ENCODE measurements at regions not wholly inside any gene's neighbourhood (a gene's known extent, or its start where the extent isn't known, plus 50 kb on each side); places are given as distances from the start of the nearest gene placed in this dataset.

DNA sequence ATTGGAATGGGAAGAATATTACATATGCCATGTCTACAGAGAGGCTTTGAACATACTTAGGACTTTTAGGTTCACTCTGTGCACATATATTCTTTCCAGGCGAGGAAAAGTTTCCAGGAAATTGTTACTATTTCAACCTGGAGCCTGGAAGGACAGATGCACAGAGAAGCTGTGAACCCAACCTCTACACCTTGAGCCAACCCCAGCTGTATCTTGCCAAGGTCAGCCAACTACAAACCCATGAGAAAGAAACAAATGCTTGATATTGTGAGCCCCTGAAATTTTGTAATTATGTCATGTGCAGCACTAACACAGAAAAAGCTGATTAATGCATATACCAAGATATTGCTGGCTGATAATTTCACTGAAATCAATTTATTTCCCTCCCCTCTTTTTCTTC, 404.9 kb downstream of the GLRX3 start:
- DNase-seq = no peak

DNA sequence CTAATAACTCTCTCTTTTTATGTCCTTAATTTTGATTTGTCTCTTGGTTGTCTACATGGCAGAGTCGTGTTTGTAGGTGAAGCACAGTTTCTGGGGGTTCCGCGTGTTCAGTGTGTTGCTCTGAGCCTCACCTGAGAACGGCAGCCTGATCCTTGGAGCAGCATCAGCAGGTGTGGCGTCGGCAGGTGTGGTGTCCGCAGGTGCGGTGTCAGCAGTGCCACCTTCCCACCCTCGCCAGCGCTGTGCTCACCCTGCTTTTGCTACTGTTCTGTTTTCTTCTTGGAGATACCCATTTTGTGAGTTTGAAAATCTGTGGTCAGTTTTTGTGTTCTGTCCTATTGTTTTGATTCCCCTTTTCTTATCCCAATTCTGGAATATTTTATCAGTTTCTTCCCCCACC, 406.6 kb downstream of the GLRX3 start:
- DNase-seq = no peak

GRCh38 chr10:130543794-130544193, 407.6 kb downstream of the GLRX3 start:
- DNase-seq = no peak

GRCh38 chr10:130545122-130545521, 408.9 kb downstream of the GLRX3 start:
- DNase-seq = no peak

DNA sequence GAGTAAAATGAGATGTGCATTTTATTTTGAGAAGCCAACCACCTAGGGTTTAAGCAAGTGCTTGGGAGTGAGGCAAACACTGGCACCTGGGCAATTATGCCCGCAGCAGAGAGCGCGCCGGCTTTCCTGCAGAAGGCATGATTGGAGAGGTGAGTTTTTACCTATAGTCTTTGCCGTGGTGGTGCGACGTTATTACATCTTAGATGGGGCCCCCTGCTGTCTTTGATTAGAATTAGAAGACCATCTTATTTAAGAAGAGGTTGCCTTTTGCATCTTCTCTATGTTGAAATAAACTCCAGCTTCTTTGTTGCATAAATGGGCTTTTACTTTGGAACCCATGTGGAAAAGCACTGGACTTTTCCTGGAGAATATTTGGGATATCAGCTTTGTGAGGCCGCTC, 409.5 kb downstream of the GLRX3 start:
- no peak for DNase-seq

GRCh38 chr10:130546841-130547240, 410.6 kb downstream of the GLRX3 start:
- no peak for DNase-seq

- no peak for DNase-seq
Measured at GRCh38 chr10:130547368-130547767, 411.2 kb downstream of the GLRX3 start.

GRCh38 chr10:130550952-130551674, 414.9 kb downstream of the GLRX3 start:
- DNase-seq = peak; percentile 29

DNA sequence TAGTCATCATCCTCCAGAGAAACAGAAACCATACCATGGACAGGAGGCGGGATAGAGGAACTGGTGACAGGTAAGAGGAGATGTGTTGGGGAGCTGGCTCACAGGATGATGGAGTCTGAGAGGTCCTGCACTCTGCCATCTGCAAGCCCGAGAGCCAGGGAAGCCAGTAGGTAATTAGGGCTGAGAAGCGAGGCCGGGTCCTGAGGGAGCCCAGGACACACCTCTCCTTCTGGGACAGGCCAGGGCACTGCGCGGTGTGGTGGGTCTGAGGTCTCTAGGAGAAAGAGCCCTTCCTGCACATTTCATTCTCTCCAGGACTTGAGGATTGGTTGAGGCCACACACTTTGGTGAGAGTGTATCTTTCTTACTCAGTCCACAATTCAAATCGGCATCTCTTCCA, 415.5 kb downstream of the GLRX3 start:
- DNase-seq = no peak

- DNase-seq = peak; percentile 4
Measured at GRCh38 chr10:130553826-130554225, 417.6 kb downstream of the GLRX3 start.

GRCh38 chr10:130554701-130555410, 418.7 kb downstream of the GLRX3 start:
- no peak for DNase-seq

GRCh38 chr10:130555411-130555750, 419.2 kb downstream of the GLRX3 start:
- DNase-seq = peak; percentile 1

DNA sequence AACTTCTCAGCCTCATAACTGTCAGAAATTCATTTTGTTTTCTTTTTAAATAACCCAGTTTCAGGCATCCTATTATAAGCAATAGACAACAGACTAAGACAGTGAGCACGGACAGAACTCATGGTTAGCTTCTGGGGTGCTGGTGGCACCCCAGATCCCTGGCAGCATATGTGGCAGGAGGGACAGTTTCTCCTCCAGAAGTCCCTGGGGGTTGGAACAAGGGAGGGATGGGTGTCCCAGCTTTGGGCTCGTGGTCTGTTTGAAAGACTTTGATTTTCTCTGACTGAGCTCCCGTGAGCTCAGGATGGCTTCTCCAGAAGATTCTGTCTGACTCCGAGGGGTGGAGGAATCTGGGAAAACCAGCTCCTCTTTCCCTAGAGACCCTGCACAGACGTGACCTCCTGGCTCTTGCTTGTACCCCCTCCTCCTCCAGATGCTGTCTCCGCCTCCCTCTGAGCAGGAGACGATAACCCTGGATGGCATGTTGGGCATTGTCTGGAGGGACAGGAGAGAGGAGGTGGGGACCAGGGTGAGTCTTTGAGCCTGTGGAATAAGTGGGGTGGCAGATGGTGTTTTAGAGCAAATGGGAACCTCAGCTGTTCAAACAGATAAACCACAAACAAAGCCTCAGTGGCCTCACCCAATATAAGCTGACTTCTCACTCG, 421.1 kb downstream of the GLRX3 start:
- DNase-seq = peak; percentile 63

DNA sequence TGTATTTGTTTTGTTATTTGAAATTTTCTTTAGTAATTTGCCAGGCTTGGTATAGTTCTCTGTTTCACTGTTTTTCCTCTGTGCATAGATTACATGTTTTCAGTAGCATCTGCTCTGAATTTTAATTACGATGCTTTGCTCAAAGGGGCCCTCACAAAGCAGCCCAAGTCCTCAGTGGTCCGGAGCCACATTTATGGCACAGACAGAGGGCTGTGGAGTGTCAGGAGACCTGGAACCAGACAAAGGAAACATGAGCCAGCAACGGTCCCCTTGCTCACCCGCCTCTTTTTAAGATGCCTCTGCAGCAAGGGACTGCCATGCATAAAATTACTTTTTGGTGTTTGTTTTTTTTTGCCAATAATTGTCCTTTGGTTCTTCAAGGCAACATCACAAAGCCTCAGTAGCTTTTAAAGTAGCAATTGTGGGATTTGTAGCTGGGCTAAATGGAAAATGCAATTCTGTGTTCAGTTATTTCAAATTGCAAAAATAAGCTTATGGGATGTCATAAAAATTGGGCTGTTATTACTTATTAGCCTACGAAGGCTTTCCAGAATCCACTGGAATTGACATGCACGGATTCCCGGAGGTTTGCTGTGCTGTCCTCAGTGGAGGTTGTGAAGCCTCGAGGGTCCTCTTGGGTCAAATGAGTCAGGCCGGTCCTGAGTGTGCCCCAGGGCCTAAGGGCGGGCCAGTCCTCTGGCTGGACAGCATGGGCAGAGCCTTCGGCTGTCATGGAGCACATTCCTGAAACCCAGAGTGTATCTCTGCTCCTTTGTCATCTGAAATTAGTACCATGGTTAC, 422.8 kb downstream of the GLRX3 start:
- peak; percentile 5 for DNase-seq

- DNase-seq = peak; percentile 4
Measured at GRCh38 chr10:130559547-130559880, 423.3 kb downstream of the GLRX3 start.

- no peak for DNase-seq
Measured at GRCh38 chr10:130560116-130560515, 423.9 kb downstream of the GLRX3 start.

DNA sequence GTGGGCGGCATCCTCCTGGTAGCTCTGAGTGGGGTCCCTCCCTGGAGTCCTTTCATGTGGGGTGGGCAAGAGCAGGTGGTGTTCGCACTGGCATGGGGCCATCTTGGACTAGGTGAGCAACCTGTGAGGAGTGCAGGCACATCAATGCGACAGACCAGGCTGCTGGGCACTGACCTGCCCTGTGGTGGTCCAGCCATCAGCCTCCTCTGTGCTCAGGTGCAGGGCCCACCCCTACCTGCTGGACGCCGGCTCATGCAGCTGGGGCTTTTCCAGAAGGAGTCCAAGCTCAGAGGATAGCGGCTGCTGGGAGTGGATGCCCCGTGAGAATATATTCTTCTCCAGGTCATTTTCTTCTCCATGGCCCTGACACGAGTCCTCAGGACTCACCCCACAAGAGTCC, 424.4 kb downstream of the GLRX3 start:
- DNase-seq = no peak

- no peak for DNase-seq
Measured at GRCh38 chr10:130561681-130562080, 425.5 kb downstream of the GLRX3 start.

- no peak for DNase-seq
Measured at GRCh38 chr10:130567011-130567410, 430.8 kb downstream of the GLRX3 start.

DNA sequence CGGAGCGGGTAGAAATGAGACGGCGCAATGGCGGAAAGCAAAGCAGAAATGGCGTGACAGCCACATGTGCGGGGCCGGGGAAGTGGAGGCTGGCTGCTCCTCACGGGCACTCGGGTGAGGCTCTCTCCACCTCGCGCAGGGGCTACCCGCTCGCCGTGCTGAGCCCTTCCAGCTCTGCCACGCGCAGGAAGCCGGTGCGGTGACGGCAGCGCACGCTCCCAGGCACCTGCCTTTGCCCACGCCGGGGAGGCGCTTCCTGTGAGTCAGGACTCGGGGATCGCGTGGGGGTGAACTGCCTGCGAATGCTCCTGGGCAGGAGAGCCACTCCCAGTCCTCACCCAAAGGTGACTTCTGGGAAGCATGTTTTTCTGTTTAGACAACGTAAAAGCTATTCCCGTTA, 431.2 kb downstream of the GLRX3 start:
- peak; percentile 63 for DNase-seq

GRCh38 chr10:130568246-130568645, 432.1 kb downstream of the GLRX3 start:
- no peak for DNase-seq

DNA sequence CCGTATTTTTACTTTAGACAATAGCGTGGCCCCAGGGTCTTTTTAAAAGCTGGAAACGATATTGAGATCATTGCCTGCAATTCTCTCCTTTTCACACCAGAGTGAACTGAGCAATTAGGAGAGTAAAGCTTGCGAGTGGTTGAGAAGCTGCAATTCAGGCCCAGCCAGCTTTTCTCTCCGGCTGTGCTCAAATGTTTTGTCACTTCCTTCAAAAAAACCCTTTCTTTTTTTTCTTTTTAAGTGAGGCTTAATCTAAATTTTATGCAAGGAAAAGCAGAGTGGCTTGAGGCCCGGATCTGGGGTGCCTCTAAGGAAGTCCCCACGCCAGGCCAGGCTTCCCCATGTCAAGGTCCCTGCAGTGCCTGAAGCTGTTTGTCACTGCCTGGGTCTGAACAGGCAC, 433.9 kb downstream of the GLRX3 start:
- no peak for DNase-seq

GRCh38 chr10:130571674-130572073, 435.5 kb downstream of the GLRX3 start:
- DNase-seq = no peak

- no peak for DNase-seq
Measured at GRCh38 chr10:130573446-130573845, 437.3 kb downstream of the GLRX3 start.

All from NCI-H2171 (cell line).